Nephron progenitor cell (in vitro differentiated cells): ENCODE measurements at regions not wholly inside any gene's neighbourhood (a gene's known extent, or its start where the extent isn't known, plus 50 kb on each side); places are given as distances from the start of the nearest gene placed in this dataset.

Source experiments
- DNase-seq: peaks from one replicate; pipeline ENCODE4 v3.0.0; 2021
- H3K27ac Mint-ChIP-seq: 2 replicates; pipeline ENCODE4 v1.8.0; 2021; ENCODE audit warnings: mild to moderate bottlenecking, moderate library complexity, mixed read lengths
- H3K27me3 Mint-ChIP-seq: 2 replicates; pipeline ENCODE4 v1.8.0; 2021; ENCODE audit warnings: mild to moderate bottlenecking, low read depth, mixed read lengths; ENCODE audit not compliant: poor library complexity
- H3K36me3 Mint-ChIP-seq: 2 replicates; pipeline ENCODE4 v1.8.0; 2021; ENCODE audit warnings: low read depth, mixed read lengths
- H3K4me1 Mint-ChIP-seq: 2 replicates; pipeline ENCODE4 v1.8.0; 2021; ENCODE audit warnings: mixed read lengths
- H3K4me3 Mint-ChIP-seq: 2 replicates; pipeline ENCODE4 v1.8.0; 2021; ENCODE audit warnings: mild to moderate bottlenecking, moderate library complexity, mixed read lengths
- H3K9me3 Mint-ChIP-seq: 2 replicates; pipeline ENCODE4 v1.8.0; 2021; ENCODE audit warnings: mild to moderate bottlenecking, moderate library complexity, mixed read lengths
- TF ChIP-seq, protein P1 (sequence below): fragments of 200-600 bp; sonication (generic); IDR thresholded peaks from 2 replicates; pipeline ENCODE4 v1.5.0; 2021; ENCODE audit warnings: antibody characterized with exemption

DNA sequence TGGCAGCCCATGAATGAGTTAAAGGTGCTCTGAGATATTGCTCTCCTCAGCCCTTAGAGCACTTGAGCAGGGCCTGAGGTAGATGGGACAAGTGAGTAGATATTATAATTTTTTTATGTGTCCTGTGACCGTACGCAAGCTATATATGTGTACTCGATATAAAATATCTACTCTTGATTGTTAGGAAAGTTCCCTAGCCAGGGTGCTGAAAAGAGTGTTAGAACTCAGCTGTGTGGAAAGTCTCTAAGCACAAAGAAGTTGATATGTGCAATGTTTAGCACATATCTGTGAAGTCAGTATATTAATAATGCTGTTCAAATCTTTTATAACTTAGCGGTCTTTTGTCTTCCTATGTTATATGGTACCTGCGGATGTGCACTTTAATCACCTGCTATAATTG is 114.6 kb upstream of the PLD5 start:
- H3K4me1 Mint-ChIP-seq: no peaks in the 10 kb centered on the region
- peaks cover 41% of the 10 kb centered on the region for H3K27me3 Mint-ChIP-seq
- H3K4me3 Mint-ChIP-seq: no peak overlapping the region
- DNase-seq: no peak
- H3K9me3 Mint-ChIP-seq: no peaks in the 10 kb centered on the region
- no peak overlapping the region for H3K27ac Mint-ChIP-seq
- H3K36me3 Mint-ChIP-seq: no peaks in the 10 kb centered on the region
- TF ChIP-seq, protein P1, sequence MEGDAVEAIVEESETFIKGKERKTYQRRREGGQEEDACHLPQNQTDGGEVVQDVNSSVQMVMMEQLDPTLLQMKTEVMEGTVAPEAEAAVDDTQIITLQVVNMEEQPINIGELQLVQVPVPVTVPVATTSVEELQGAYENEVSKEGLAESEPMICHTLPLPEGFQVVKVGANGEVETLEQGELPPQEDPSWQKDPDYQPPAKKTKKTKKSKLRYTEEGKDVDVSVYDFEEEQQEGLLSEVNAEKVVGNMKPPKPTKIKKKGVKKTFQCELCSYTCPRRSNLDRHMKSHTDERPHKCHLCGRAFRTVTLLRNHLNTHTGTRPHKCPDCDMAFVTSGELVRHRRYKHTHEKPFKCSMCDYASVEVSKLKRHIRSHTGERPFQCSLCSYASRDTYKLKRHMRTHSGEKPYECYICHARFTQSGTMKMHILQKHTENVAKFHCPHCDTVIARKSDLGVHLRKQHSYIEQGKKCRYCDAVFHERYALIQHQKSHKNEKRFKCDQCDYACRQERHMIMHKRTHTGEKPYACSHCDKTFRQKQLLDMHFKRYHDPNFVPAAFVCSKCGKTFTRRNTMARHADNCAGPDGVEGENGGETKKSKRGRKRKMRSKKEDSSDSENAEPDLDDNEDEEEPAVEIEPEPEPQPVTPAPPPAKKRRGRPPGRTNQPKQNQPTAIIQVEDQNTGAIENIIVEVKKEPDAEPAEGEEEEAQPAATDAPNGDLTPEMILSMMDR: no peak

DNA sequence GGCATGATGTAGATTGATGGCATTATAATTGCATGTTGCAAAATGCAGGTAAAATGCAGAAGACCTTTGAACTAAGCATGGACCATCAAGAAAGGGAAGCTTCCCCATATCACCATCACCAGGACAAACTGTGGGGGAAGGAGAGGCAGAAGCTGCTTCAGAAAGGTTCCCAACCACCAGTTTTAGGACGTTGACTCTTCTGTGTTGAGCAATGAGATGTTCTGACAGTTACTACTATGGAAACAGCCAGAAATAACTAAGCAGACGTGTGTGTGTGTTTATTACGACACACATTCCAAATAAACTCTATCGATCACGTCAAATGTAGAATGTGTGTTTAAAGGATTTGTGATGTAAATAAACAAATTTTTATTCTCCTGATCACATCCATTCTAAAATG is 110.2 kb upstream of the PLD5 start:
- H3K27ac Mint-ChIP-seq: no peak overlapping the region
- H3K36me3 Mint-ChIP-seq: no peaks in the 10 kb centered on the region
- H3K27me3 Mint-ChIP-seq: peaks cover 25% of the 10 kb centered on the region
- H3K4me3 Mint-ChIP-seq: no peak overlapping the region
- H3K4me1 Mint-ChIP-seq: no peaks in the 10 kb centered on the region
- TF ChIP-seq, protein P1: no peak
- no peak for DNase-seq
- H3K9me3 Mint-ChIP-seq: no peaks in the 10 kb centered on the region

DNA sequence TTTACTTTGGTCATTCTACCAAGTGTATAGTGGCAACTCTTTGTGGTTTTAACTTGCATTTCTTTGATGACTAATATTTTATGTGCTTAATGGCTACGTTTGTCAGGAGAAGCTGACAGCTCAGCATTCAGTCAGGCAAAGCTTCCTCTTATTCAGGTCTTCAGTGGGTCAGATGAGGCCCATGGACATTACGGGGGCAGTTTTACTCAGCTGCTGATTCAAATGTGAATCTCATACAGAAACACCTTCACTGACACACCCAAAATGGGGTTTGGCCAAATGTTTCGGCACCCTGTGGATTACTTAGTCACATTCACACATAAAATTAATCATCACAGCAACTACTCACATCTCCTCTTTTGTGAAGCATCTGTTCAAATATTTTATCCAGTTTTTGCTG is 104.9 kb upstream of the PLD5 start:
- Mint-ChIP-seq H3K4me1 (no peaks in the 10 kb centered on the region), H3K9me3 (no peaks in the 10 kb centered on the region), H3K4me3 (no peak overlapping the region), H3K27me3 (peaks cover 21% of the 10 kb centered on the region), H3K27ac (no peak overlapping the region), H3K36me3 (no peaks in the 10 kb centered on the region)
- TF ChIP-seq, protein P1: no peak
- no peak for DNase-seq

DNA sequence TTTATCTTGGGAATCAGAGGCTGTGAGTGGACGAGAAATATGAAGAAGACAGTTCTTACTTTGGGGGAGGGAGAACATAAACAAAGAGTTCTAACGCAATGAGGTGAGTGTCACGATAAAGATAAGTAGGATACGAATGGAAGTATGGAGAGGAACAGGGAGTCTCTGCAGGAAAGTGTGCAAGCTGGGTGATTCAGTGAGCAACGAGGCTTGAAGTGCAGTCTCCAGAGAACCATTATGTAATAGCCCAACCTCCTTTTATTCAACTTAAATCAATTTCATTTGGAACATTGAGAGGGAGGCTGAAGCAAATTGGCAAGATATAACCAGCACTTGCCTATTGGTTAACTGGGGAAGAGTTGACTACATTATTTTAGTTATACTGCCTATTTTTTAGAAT is 99.3 kb upstream of the PLD5 start:
- no peak overlapping the region for H3K27ac Mint-ChIP-seq
- H3K4me3 Mint-ChIP-seq: no peak overlapping the region
- TF ChIP-seq, protein P1: no peak
- no peaks in the 10 kb centered on the region for H3K36me3 Mint-ChIP-seq
- no peak for DNase-seq
- peaks cover 13% of the 10 kb centered on the region for H3K9me3 Mint-ChIP-seq
- H3K4me1 Mint-ChIP-seq: peaks cover 11% of the 10 kb centered on the region
- H3K27me3 Mint-ChIP-seq: peaks cover 21% of the 10 kb centered on the region

DNA sequence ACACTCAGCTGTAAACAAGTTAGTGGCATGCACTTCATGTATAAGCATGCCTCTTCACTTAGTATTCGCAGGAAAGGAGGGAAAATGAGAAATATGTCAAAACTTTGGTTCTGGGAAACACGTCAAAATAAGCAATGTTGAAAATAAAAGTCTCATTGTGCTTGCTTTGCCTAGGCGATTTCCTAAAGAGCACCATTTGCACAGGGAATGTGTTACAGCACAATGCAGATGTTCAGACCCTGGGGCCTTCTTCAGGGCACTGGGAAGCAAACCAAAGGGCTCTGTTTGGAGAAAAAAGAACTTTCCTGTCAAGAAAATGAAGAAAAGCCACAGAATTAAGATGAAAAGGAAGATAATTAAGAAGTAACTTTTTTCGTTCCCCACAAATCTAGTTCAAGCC is 98.6 kb upstream of the PLD5 start:
- H3K27ac Mint-ChIP-seq: peak overlapping the region; percentile 37

DNA sequence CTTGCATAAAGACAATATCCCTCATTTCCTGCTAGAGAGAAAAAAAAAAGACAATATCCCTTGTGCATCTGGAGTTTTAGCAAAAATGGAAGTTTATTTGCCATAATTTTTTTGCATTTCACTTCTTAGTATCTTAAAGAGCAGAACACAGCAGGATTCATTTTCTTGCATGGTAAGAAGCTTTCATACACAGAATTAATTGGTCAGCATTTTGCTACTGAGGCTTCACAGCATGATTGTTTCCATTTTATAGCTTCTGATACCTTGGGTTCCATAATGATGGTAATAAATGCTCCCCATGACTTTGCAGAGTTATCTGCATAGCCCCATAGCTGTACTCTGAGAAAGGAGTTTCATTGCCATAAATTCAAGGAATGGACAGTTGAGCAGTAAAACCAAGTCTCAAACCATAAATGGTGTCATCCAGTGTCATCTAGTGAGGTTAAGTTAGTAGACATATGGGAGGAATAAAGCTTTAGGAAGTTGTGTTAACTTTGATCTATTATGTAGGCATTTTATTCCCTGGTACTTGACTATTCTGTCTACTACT is 88.8 kb upstream of the PLD5 start:
- peaks cover 22% of the 10 kb centered on the region for H3K4me1 Mint-ChIP-seq
- H3K27me3 Mint-ChIP-seq: peaks cover 7% of the 10 kb centered on the region
- DNase-seq: no peak
- H3K4me3 Mint-ChIP-seq: no peak overlapping the region
- no peak overlapping the region for H3K27ac Mint-ChIP-seq
- no peaks in the 10 kb centered on the region for H3K36me3 Mint-ChIP-seq
- TF ChIP-seq, protein P1: no peak
- peaks cover 15% of the 10 kb centered on the region for H3K9me3 Mint-ChIP-seq

More for the DNA sequence above, 98.6 kb upstream of the PLD5 start:
- H3K4me3 Mint-ChIP-seq: no peak overlapping the region
- H3K9me3 Mint-ChIP-seq: peaks cover 17% of the 10 kb centered on the region
- DNase-seq: no peak
- H3K27me3 Mint-ChIP-seq: peaks cover 15% of the 10 kb centered on the region
- no peaks in the 10 kb centered on the region for H3K36me3 Mint-ChIP-seq
- TF ChIP-seq, protein P1: no peak
- H3K4me1 Mint-ChIP-seq: peaks cover 11% of the 10 kb centered on the region
